CD4-positive, alpha-beta T cell (primary cell): ENCODE measurements at regions not wholly inside any gene's neighbourhood (a gene's known extent, or its start where the extent isn't known, plus 50 kb on each side); places are given as distances from the start of the nearest gene placed in this dataset.

Experiments
- ATAC-seq: fragments of 200-7000 bp; cut with Tn5 transposase; one replicate; pipeline ENCODE4 v1.10.0; 2022; ENCODE audit warnings: mild to moderate bottlenecking; ENCODE audit not compliant: poor library complexity
- CTCF ChIA-PET: fragments of 350-600 bp; sonication (Branson Sonifier 250); formaldehyde crosslinking; loops from one replicate; lab custom pipeline; 2021; ENCODE audit warnings: antibody characterized with exemption, inconsistent platforms; lab: Charles Lee
- POLR2A ChIA-PET: fragments of 350-600 bp; sonication (Branson Sonifier 250); formaldehyde crosslinking; loops from one replicate; lab custom pipeline; 2021; ENCODE audit warnings: antibody characterized with exemption, inconsistent platforms; lab: Charles Lee
- DNase-seq, 14 experiments: peaks; one replicate each; pipeline ENCODE4 v3.0.0-alpha.2; 2013 to 2020; ENCODE audit warnings: mixed read lengths in 2 of 14
- H3K27ac ChIP-seq, 2 donors: one replicate each; pipeline versions ENCODE4 v1.5.1 to v1.7.0; 2013; ENCODE audit warnings: low read length in 2 of 2, low read depth in 1 of 2, mild to moderate bottlenecking in 1 of 2
- H3K27me3 ChIP-seq, 2 experiments: 1 replicate in 1 of 2; 2 replicates in 1 of 2; pipeline versions ENCODE4 v1.6.1 to v1.7.0; 2013; ENCODE audit warnings: low read length in 2 of 2, control low read depth in 1 of 2, mild to moderate bottlenecking in 1 of 2, moderate library complexity in 1 of 2; ENCODE audit not compliant: insufficient read depth in 2 of 2, control insufficient read depth in 1 of 2
- H3K36me3 ChIP-seq: one replicate; pipeline ENCODE4 v1.6.1; 2013; ENCODE audit warnings: low read length, control low read depth; ENCODE audit not compliant: insufficient read depth
- H3K4me1 ChIP-seq: one replicate; pipeline ENCODE4 v1.6.1; 2013; ENCODE audit warnings: low read length, control low read depth; ENCODE audit not compliant: insufficient read depth
- H3K4me3 ChIP-seq: one replicate; pipeline ENCODE4 v1.5.1; 2013; ENCODE audit warnings: mild to moderate bottlenecking, low read length, moderate library complexity
- H3K9me3 ChIP-seq, 2 experiments: 1 replicate in 1 of 2; 2 replicates in 1 of 2; pipeline versions ENCODE4 v1.6.1 to v1.7.0; 2013; ENCODE audit warnings: low read length in 2 of 2, mild to moderate bottlenecking in 2 of 2, control low read depth in 1 of 2, moderate library complexity in 1 of 2; ENCODE audit not compliant: control insufficient read depth in 1 of 2, insufficient read depth in 1 of 2
- H3K27ac Mint-ChIP-seq: one replicate; pipeline ENCODE4 v1.8.0; 2020; ENCODE audit warnings: mixed read lengths
- H3K27me3 Mint-ChIP-seq: one replicate; pipeline ENCODE4 v1.8.0; 2021; ENCODE audit warnings: mixed read lengths
- H3K36me3 Mint-ChIP-seq: one replicate; pipeline ENCODE4 v1.8.0; 2021; ENCODE audit warnings: low read depth, mixed read lengths
- H3K4me1 Mint-ChIP-seq: one replicate; pipeline ENCODE4 v1.8.0; 2021; ENCODE audit warnings: low read depth, mixed read lengths
- H3K4me3 Mint-ChIP-seq: one replicate; pipeline ENCODE4 v1.8.0; 2020; ENCODE audit warnings: mild to moderate bottlenecking, mixed read lengths
- H3K9me3 Mint-ChIP-seq: one replicate; pipeline ENCODE4 v1.8.0; 2020; ENCODE audit warnings: mixed read lengths
- CTCF ChIP-seq: fragments of 200-600 bp; IDR thresholded peaks from one replicate; pipeline ENCODE4 v1.8.0; 2022; ENCODE audit warnings: antibody characterized with exemption, mild to moderate bottlenecking
- intact Hi-C, 2 experiments: fragments of 100-400 bp; cut with DNase I in 1 of 2; cut with micrococcal nuclease in 1 of 2; formaldehyde crosslinking; loops; one replicate each; pipeline versions ENCODE4 v1.15.1 to v1.9.0; 2023 to 2025; cut with DNase I, micrococcal nuclease

GRCh38 chr14:44770201-44770600, 191.5 kb downstream of the KLHL28 start:
- no peaks in the 10 kb centered on the region for H3K4me1 ChIP-seq
- DNase-seq (no peak), ATAC-seq (no peak)
- H3K4me1 Mint-ChIP-seq, result no peaks in the 10 kb centered on the region
- no peaks in the 10 kb centered on the region for H3K27me3 ChIP-seq
- H3K9me3 Mint-ChIP-seq, result no peaks in the 10 kb centered on the region
- no peak overlapping the region for H3K4me3 ChIP-seq
- ChIA-PET POLR2A (no interaction called here), CTCF (no interaction called here)
- no peaks in the 10 kb centered on the region for H3K27me3 Mint-ChIP-seq
- H3K4me3 Mint-ChIP-seq, result no peak overlapping the region
- TF ChIP-seq CTCF, result no peak
- intact Hi-C loops, result no loop called here
- H3K36me3 Mint-ChIP-seq, result no peaks in the 10 kb centered on the region
- no peaks in the 10 kb centered on the region for H3K9me3 ChIP-seq
- H3K27ac Mint-ChIP-seq, result no peak overlapping the region
- no peak overlapping the region for H3K27ac ChIP-seq
- no peaks in the 10 kb centered on the region for H3K36me3 ChIP-seq

GRCh38 chr14:44768935-44769334, 192.8 kb downstream of the KLHL28 start:
- H3K9me3 Mint-ChIP-seq, result no peaks in the 10 kb centered on the region
- H3K36me3 ChIP-seq, result no peaks in the 10 kb centered on the region
- no peak overlapping the region for H3K4me3 Mint-ChIP-seq
- no peak for TF ChIP-seq CTCF
- H3K27ac ChIP-seq, result no peak overlapping the region
- intact Hi-C loops, result no loop called here
- H3K27me3 Mint-ChIP-seq, result no peaks in the 10 kb centered on the region
- ATAC-seq, result no peak
- ChIA-PET POLR2A (no interaction called here), CTCF (no interaction called here)
- H3K4me1 Mint-ChIP-seq, result no peaks in the 10 kb centered on the region
- H3K4me1 ChIP-seq, result no peaks in the 10 kb centered on the region
- no peaks in the 10 kb centered on the region for H3K27me3 ChIP-seq
- H3K27ac Mint-ChIP-seq, result no peak overlapping the region
- H3K36me3 Mint-ChIP-seq, result no peaks in the 10 kb centered on the region
- no peak for DNase-seq
- H3K9me3 ChIP-seq, result no peaks in the 10 kb centered on the region
- no peak overlapping the region for H3K4me3 ChIP-seq

GRCh38 chr14:44767646-44768173, 194.0 kb downstream of the KLHL28 start:
- Histone ChIP-seq H3K9me3 (no peaks in the 10 kb centered on the region), H3K4me1 (no peaks in the 10 kb centered on the region), H3K36me3 (no peaks in the 10 kb centered on the region), H3K4me3 (no peak overlapping the region), H3K27ac (no peak overlapping the region), H3K27me3 (no peaks in the 10 kb centered on the region)
- H3K9me3 Mint-ChIP-seq, result no peaks in the 10 kb centered on the region
- TF ChIP-seq CTCF, result no peak
- POLR2A ChIA-PET, result no interaction called here
- no peak overlapping the region for H3K27ac Mint-ChIP-seq
- H3K36me3 Mint-ChIP-seq, result no peaks in the 10 kb centered on the region
- ATAC-seq, result no peak
- CTCF ChIA-PET, result no interaction called here
- no peak for DNase-seq
- no peaks in the 10 kb centered on the region for H3K4me1 Mint-ChIP-seq
- no peaks in the 10 kb centered on the region for H3K27me3 Mint-ChIP-seq
- no peak overlapping the region for H3K4me3 Mint-ChIP-seq
- intact Hi-C loops, result no loop called here
